OCI-M2 (cell line): ENCODE measurements at regions not wholly inside any gene's neighbourhood (a gene's known extent, or its start where the extent isn't known, plus 50 kb on each side); places are given as distances from the start of the nearest gene placed in this dataset.
"Not testable (repeated sequence)": the region's sequence is repeated elsewhere in the genome, so short reads cannot be mapped to it uniquely, and the experiment has no call there.

Experiments used
- DNase-seq: peaks from one replicate; lab custom pipeline; 2025; ENCODE audit not compliant: unreplicated experiment; lab: John Stamatoyannopoulos, UW

GRCh38 chr4:97437998-97438705, 705.1 kb downstream of the STPG2 start:
- not testable (repeated sequence) for DNase-seq

GRCh38 chr4:97453186-97453585, 690.1 kb downstream of the STPG2 start:
- DNase-seq: no peak

- DNase-seq: no peak
Measured at GRCh38 chr4:97457253-97457652, 686.0 kb downstream of the STPG2 start.

GRCh38 chr4:97468272-97468671, 675.0 kb downstream of the STPG2 start:
- DNase-seq: no peak

GRCh38 chr4:97475621-97476020, 667.7 kb downstream of the STPG2 start:
- DNase-seq: no peak

- no peak for DNase-seq
Measured at GRCh38 chr4:97477974-97478373, 665.3 kb downstream of the STPG2 start.

- no peak for DNase-seq
Measured at GRCh38 chr4:97479388-97479787, 663.9 kb downstream of the STPG2 start.

- DNase-seq: no peak
Measured at GRCh38 chr4:97491856-97492255, 651.4 kb downstream of the STPG2 start.

- no peak for DNase-seq
Measured at GRCh38 chr4:97493815-97494518, 649.3 kb downstream of the STPG2 start.

GRCh38 chr4:97496298-97496873, 646.9 kb downstream of the STPG2 start:
- no peak for DNase-seq

GRCh38 chr4:97498875-97499274, 644.4 kb downstream of the STPG2 start:
- DNase-seq: no peak

- DNase-seq: no peak
Measured at GRCh38 chr4:97500423-97500822, 642.9 kb downstream of the STPG2 start.

- DNase-seq: no peak
Measured at GRCh38 chr4:97504713-97505112, 638.6 kb downstream of the STPG2 start.

GRCh38 chr4:97507587-97508245, 635.6 kb downstream of the STPG2 start:
- DNase-seq: no peak
